HG03439 (cell line): ENCODE measurements at regions not wholly inside any gene's neighbourhood (a gene's known extent, or its start where the extent isn't known, plus 50 kb on each side); places are given as distances from the start of the nearest gene placed in this dataset.

Experiments
- ATAC-seq: cut with Tn5 transposase; IDR thresholded peaks from one replicate; pipeline ENCODE4 v1.9.1; 2021; ENCODE audit warnings: mild to moderate bottlenecking, moderate library complexity; ENCODE audit not compliant: unreplicated experiment

DNA sequence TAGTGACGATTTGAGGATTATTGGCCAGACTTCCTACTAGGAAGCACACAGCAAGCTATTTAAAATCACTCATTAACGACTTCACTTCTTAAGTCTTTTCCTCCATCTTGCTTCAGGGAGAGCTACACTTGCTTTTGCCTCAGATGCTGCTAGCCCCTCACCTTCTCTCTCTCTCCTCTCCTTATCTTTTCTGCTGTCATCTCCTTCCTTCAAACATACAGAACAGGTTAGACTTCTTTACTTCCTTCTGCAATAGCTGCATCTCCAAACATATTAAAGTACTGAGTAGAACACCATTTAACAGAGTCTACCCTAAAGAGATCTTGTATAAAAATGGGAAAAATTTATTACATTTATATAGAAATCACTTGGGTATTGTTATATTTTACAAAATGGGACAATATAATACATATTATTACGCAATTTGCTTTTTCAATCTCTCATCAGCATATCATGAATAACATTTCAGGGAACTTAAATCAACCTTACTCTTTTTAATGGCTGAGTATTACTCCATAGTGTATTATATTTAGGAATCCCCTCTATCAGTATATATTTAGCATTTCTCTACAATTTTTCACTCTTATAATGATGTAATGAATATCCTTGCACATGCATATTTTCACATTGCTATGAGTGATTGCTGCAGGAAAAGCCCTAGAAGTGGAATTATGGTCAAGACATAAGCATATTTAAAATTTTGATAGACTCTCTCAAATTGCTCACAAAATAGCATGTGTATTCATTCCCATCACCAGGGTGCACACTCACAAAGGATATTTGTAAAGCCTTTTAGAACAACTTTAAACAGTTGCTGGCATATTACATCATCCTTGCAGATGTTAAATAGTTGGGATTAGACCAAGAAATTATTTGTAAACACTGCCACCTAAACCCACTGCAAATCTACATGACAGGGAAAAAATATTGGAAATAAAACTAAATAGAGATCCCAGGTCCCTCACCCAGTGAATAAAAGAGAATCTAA lies 164.5 kb upstream of the NFIB start:
- no peak for ATAC-seq

- no peak for ATAC-seq
Measured at GRCh38 chr9:14471041-14471440, 157.1 kb upstream of the NFIB start.

DNA sequence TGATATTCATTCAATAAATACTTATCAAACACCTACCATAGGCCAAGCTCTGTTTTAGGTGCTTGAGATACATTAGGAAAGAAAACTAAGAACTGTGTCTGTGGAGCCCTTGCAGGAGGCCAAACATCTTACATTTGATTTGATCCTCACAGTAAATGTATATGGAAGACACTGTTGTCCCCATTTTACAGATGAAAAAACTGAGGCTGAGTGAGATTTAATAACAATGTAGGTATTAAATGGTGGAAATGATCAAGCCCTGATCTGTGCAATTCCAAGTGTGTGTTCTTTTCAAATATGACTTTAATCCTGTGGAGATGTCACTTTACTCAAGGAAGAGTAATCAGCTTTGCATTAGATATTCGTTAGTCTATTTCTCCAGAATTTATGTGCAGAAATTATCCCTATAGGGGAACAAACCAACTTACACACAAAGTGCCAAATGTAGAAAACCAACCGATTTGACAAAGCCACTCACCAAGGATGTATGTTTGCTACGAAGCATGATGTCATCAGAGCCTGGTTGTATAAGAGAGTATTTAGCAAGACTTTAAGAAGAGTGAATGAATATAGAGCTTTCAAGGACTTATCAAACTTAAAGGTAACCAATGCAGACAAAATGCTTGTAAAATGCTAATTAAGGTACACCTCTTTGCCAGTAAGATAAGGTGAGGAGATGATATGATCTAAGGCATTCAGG lies 153.9 kb upstream of the NFIB start:
- ATAC-seq: no peak

- no peak for ATAC-seq
Measured at GRCh38 chr9:14466828-14467227, 152.9 kb upstream of the NFIB start.

GRCh38 chr9:14466429-14466818 lies 152.5 kb upstream of the NFIB start:
- no peak for ATAC-seq

DNA sequence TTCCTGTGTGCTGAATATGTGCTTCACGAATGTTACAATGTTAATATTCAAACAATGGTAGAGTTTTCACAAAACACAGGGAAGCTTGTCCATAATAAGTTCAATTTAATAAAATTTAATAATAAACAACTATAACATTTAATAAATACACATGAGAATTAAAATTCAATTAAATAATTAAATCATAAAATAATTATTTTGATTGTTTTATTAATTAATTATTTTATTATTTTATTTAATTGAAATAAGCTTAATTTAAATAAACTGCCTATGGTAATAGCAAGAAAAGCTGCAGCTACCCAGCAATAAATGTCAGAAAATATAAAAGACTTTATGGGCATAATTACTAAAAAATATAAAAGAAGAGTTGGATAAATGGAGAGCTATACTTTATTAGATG lies 149.0 kb upstream of the NFIB start:
- ATAC-seq: no peak

- ATAC-seq: no peak
Measured at GRCh38 chr9:14455243-14455642, 141.3 kb upstream of the NFIB start.

GRCh38 chr9:14453286-14453685 lies 139.3 kb upstream of the NFIB start:
- no peak for ATAC-seq

DNA sequence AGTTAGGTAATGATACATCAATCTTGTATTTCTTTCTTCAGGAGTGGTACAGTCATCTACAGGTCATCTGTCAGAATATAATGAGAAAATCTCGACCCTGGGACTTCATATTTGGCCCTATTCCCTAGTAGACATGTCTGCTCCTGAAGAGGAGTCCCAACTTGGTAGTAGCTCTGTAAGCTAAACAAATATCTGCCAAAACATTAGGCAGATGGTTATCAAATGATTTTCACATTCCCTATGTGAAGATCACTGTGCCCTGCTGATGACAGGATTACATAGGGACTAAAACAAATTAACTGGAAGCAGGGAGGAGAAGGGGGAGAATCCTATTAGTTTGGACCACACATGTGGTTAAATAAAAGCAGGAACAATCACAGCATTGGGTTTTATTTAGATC lies 138.6 kb upstream of the NFIB start:
- ATAC-seq: no peak

DNA sequence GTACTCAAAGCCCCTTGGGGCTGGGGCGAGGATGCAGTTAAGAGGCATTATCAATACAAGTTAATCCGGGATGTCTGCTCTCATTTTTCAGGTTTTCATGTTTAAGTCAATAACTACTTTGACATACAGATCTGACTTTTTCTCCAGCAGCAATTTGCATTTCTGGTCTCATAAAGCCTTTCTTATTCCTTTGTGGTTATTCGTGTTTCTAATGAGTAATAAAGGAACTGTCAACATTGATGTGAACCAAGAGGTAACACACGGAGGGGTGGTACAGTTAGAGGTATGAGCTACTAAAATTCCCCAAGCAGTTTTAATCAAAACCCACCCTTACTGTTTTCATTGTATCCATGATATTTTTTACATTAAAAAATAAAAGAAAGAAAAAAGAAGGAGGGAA lies 138.0 kb upstream of the NFIB start:
- peak; percentile 80 for ATAC-seq

GRCh38 chr9:14447103-14447502 lies 133.2 kb upstream of the NFIB start:
- no peak for ATAC-seq

- ATAC-seq: no peak
Measured at GRCh38 chr9:14445946-14446345, 132.0 kb upstream of the NFIB start.

- ATAC-seq: no peak
Measured at GRCh38 chr9:14442956-14443355, 129.0 kb upstream of the NFIB start.

- no peak for ATAC-seq
Measured at GRCh38 chr9:14441976-14442651, 128.2 kb upstream of the NFIB start.

DNA sequence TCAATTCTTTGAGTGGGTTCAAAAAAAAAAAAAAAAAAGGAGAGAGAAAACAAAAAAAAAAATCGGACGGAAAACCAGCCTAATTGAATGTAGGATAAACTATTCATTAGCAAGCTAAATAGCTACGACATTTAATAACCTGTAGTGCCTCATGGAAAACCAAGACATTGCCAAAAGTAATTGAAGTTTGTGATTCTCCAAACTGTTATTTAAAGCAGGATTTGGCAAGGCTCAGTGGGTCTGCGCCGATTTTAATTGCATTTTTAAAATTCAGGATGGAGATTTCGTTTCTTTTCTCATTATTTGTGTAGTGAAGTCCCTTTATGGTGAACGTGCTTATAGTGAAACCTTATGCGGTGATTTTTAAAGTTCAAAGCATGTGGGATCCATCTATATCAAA lies 127.2 kb upstream of the NFIB start:
- no peak for ATAC-seq

- ATAC-seq: no peak
Measured at GRCh38 chr9:14440062-14440461, 126.1 kb upstream of the NFIB start.

DNA sequence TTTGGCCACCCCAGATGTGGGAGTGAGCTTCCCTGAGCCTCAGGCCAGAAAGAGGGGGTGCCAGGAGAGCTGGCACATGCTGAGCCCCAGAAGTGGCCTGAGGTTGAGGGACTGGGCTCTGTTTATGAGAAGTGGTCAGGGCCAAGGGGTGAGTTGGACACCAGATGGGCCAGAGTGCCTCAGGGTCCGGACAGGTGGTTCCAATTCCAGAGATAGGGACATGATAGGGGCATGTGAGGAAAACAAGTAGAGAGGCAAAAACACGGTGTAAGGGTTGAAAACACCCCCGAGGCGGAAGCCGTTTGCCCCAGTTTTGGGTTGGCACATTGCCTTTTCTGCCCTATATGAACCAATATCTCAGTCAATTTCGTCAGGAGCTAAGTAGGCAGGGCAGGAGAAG lies 125.6 kb upstream of the NFIB start:
- ATAC-seq: no peak

- ATAC-seq: no peak
Measured at GRCh38 chr9:14438232-14439021, 124.5 kb upstream of the NFIB start.

- ATAC-seq: no peak
Measured at GRCh38 chr9:14437354-14438231, 123.7 kb upstream of the NFIB start.

DNA sequence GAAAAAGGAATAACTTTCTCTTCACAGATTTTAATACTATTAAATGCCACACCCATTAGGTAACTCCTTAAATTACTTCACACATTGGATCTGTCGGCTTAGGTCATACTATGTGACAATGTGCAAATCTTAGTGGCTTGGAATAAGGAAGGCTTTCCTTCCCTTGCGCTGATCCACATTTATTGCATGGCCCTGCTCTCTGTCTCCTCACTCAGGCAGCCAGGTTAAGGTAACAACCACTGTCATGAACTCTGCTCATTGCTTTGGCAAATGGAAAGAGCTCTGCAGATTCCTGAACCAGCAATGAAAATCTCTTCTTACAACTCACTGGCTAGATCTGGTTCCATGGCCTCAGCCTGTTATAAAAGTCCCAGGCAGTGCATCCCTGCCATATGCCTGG lies 121.9 kb upstream of the NFIB start:
- no peak for ATAC-seq
